K562 (cell line): ENCODE measurements at regions not wholly inside any gene's neighbourhood (a gene's known extent, or its start where the extent isn't known, plus 50 kb on each side); places are given as distances from the start of the nearest gene placed in this dataset.

ENCODE experiments used
- ATAC-seq: fragments of 200-7000 bp; cut with Tn5 transposase; 3 replicates; pipeline ENCODE4 v1.9.1; 2020; ENCODE audit warnings: moderate library complexity
- BruUV-seq: library from RNA; stranded (reverse); fragments of 400-500 nt; replicated peaks from 2 replicates; lab custom pipeline; 2021; lab: Mats Ljungman, UMichigan
- CTCF ChIA-PET: fragments of 300-600 bp; formaldehyde crosslinking; extraction: SDS; loops from one replicate; lab custom pipeline; 2021; ENCODE audit warnings: low intra/inter-chr PET ratio; lab: Yijun Ruan, JAX
- POLR2A ChIA-PET: fragments of 300-600, 350-650 bp; sonication (Branson Sonifier 250); formaldehyde crosslinking; extraction: SDS; loops from one replicate; lab custom pipeline; 2021; ENCODE audit warnings: antibody characterized with exemption, inconsistent platforms; lab: Yijun Ruan, JAX
- DNase-seq, 4 experiments: peaks; one replicate each; pipeline versions ENCODE4 v3.0.0 to v3.0.0-alpha.2; 2011 to 2018; ENCODE audit warnings: low spot score in 3 of 4, mixed read lengths in 3 of 4; ENCODE audit errors: extremely low read depth in 1 of 4
- FAIRE-seq: peaks from 2 replicates; lab custom pipeline; 2011; peaks lifted over from hg19 to GRCh38; lab: Jason Lieb, UNC
- H2AFZ ChIP-seq: 2 replicates; pipeline ENCODE4 v1.6.0; 2011; ENCODE audit warnings: low read depth, low read length, control low read depth, inconsistent platforms
- H3K27ac ChIP-seq: fragments of 200-600 bp; 3 replicates; pipeline ENCODE4 v1.8.0; 2011; ENCODE audit warnings: low read depth, mild to moderate bottlenecking, control low read depth, inconsistent platforms, low read length, moderate library complexity, mixed read lengths; ENCODE audit errors: extremely low read depth
- H3K27me3 ChIP-seq, 2 experiments: fragments of 300-600 bp in 1 of 2; 2 replicates in 1 of 2; 3 replicates in 1 of 2; pipeline versions ENCODE4 v1.6.0 to v1.8.0; 2011; ENCODE audit warnings: inconsistent platforms in 2 of 2, low read length in 2 of 2, mild to moderate bottlenecking in 1 of 2, mixed read lengths in 1 of 2, moderate library complexity in 1 of 2; ENCODE audit not compliant: control insufficient read depth in 2 of 2, insufficient read depth in 2 of 2
- H3K36me3 ChIP-seq: fragments of 300-600 bp; 3 replicates; pipeline ENCODE4 v1.8.0; 2011; ENCODE audit warnings: mild to moderate bottlenecking, low read length, inconsistent platforms; ENCODE audit not compliant: control insufficient read depth, insufficient read depth
- H3K4me1 ChIP-seq, 2 experiments: fragments of 200-600 bp in 1 of 2; replicated peaks in 1 of 2; 2 replicates in 1 of 2; 3 replicates in 1 of 2; pipeline versions ENCODE4 v1.5.1 to v1.8.0; 2011; ENCODE audit warnings: inconsistent platforms in 2 of 2, low read length in 2 of 2, mild to moderate bottlenecking in 1 of 2, mixed read lengths in 1 of 2, moderate library complexity in 1 of 2; ENCODE audit not compliant: control insufficient read depth in 2 of 2, insufficient read depth in 2 of 2
- H3K4me2 ChIP-seq: 2 replicates; pipeline ENCODE4 v1.6.1; 2011; ENCODE audit warnings: low read length, control low read depth, inconsistent platforms, mixed read lengths; ENCODE audit not compliant: insufficient read depth
- H3K4me3 ChIP-seq: fragments of 200-600 bp; sonication (generic), shearing (Covaris generic); 2 replicates; pipeline ENCODE4 v1.5.1; 2016; ENCODE audit warnings: control low read depth, inconsistent platforms
- H3K79me2 ChIP-seq: fragments of 200-600 bp; 3 replicates; pipeline ENCODE4 v1.8.0; 2011; ENCODE audit warnings: low read length, inconsistent platforms; ENCODE audit not compliant: control insufficient read depth, insufficient read depth
- H3K9ac ChIP-seq, 2 experiments: 2 replicates each; pipeline versions ENCODE4 v1.6.0 to v1.6.1; 2011; ENCODE audit warnings: low read depth in 2 of 2, low read length in 2 of 2, control low read depth in 1 of 2, inconsistent platforms in 1 of 2, mild to moderate bottlenecking in 1 of 2, mixed read lengths in 1 of 2; ENCODE audit not compliant: insufficient read depth in 1 of 2
- H3K9me1 ChIP-seq: one replicate; pipeline ENCODE4 v1.6.0; 2011; ENCODE audit warnings: inconsistent platforms, mild to moderate bottlenecking, low read length, moderate library complexity; ENCODE audit not compliant: control insufficient read depth, insufficient read depth
- H3K9me3 ChIP-seq: replicated peaks from 2 replicates; pipeline ENCODE4 v1.5.1; 2011; ENCODE audit warnings: low read depth, low read length, inconsistent platforms; ENCODE audit not compliant: control insufficient read depth, insufficient read depth
- H4K20me1 ChIP-seq: replicated peaks from 2 replicates; pipeline ENCODE4 v1.6.1; 2011; ENCODE audit warnings: low read length, inconsistent platforms, mixed read lengths; ENCODE audit not compliant: control insufficient read depth, insufficient read depth
- BRCA1 ChIP-seq, 2 experiments: fragments of 450-650 bp in 1 of 2; sonication (generic) in 1 of 2; formaldehyde crosslinking in 1 of 2; IDR thresholded peaks; 2 replicates each; pipeline versions ENCODE4 v1.5.0 to v1.6.1; 2017 to 2020; ENCODE audit warnings: mild to moderate bottlenecking in 1 of 2, missing genetic modification reagents in 1 of 2
- CBFA2T3 ChIP-seq: fragments of 450-650 bp; IDR thresholded peaks from 2 replicates; pipeline ENCODE4 v1.6.1; 2017
- CBX2 ChIP-seq: fragments of 200-600 bp; sonication (generic); IDR thresholded peaks from one replicate; pipeline ENCODE4 v1.6.1; 2012; ENCODE audit warnings: mild to moderate bottlenecking, low read length, inconsistent platforms; ENCODE audit not compliant: insufficient read depth, poor library complexity, severe bottlenecking
- ELF1 ChIP-seq: fragments of 200-800 bp; sonication (Bioruptor generic); IDR thresholded peaks from 2 replicates; pipeline ENCODE4 v1.6.1; 2016; ENCODE audit warnings: missing genetic modification characterization, missing compliant biosample characterization
- ELF4 ChIP-seq: fragments of 450-650 bp; formaldehyde crosslinking; IDR thresholded peaks from 2 replicates; pipeline ENCODE4 v1.4.0; 2022; ENCODE audit warnings: missing genetic modification characterization
- MED1 ChIP-seq: sonication (generic); formaldehyde crosslinking; IDR thresholded peaks from 2 replicates; pipeline ENCODE4 v1.8.1; 2023; ENCODE audit warnings: missing genetic modification reagents, borderline replicate concordance
- SETDB1 ChIP-seq: IDR thresholded peaks from one replicate; pipeline ENCODE4 v1.6.1; 2012; ENCODE audit warnings: low read length, control low read depth, inconsistent platforms
- SRSF3 ChIP-seq: fragments of 200-400 bp; formaldehyde crosslinking; IDR thresholded peaks from 2 replicates; pipeline ENCODE4 v1.6.1; 2016; ENCODE audit warnings: mild to moderate bottlenecking, low read length, moderate library complexity; ENCODE audit not compliant: insufficient read depth
- TAF1 ChIP-seq: IDR thresholded peaks from 2 replicates; pipeline ENCODE4 v1.6.1; 2011; ENCODE audit warnings: mild to moderate bottlenecking, low read length, moderate library complexity; ENCODE audit not compliant: insufficient read depth, control insufficient read depth, severe bottlenecking; ENCODE audit errors: extremely low read depth
- TRIM28 ChIP-seq: fragments of 450-650 bp; IDR thresholded peaks from 2 replicates; pipeline ENCODE4 v1.6.1; 2017
- ZFX ChIP-seq: sonication (generic); formaldehyde crosslinking; IDR thresholded peaks from 2 replicates; pipeline ENCODE4 v1.8.0; 2022; ENCODE audit warnings: mild to moderate bottlenecking, missing genetic modification reagents, moderate library complexity
- ZNF175 ChIP-seq: fragments of 200-800 bp; sonication (Bioruptor generic); IDR thresholded peaks from 2 replicates; pipeline ENCODE4 v1.6.1; 2016; ENCODE audit warnings: low read depth, mild to moderate bottlenecking, missing genetic modification characterization, missing compliant biosample characterization
- ZNF23 ChIP-seq: fragments of 250-450 bp; sonication (Bioruptor Pico); IDR thresholded peaks from 2 replicates; pipeline ENCODE4 v1.4.0; 2020; ENCODE audit warnings: mild to moderate bottlenecking
- ZNF253 ChIP-seq: fragments of 250-450 bp; sonication (Bioruptor Pico); conservative IDR thresholded peaks from 2 replicates; pipeline ENCODE4 v1.6.1; 2021; ENCODE audit warnings: mild to moderate bottlenecking
- ZNF778 ChIP-seq: fragments of 450-650 bp; formaldehyde crosslinking; IDR thresholded peaks from 2 replicates; pipeline ENCODE4 v1.4.0; 2020; ENCODE audit warnings: mild to moderate bottlenecking, moderate library complexity
- WGBS: fragments of 100-300 bp; shearing (Covaris generic); methylation state at CpG from one replicate; pipeline ENCODE4 v1.1.6; 2016; ENCODE audit warnings: low coverage, mixed read lengths; ENCODE audit not compliant: insufficient coverage; ENCODE audit errors: missing lambda C conversion rate; 5-methylcytosine and 5-hydroxymethylcytosine counted together
- in situ Hi-C: fragments of 300-500 bp; cut with MboI; formaldehyde crosslinking; loops from 4 replicates; pipeline ENCODE4 v1.15.0; 2018; ENCODE audit warnings: inconsistent platforms, mixed read lengths
- intact Hi-C: fragments of 100-400 bp; cut with micrococcal nuclease; formaldehyde crosslinking; loops from 2 replicates; pipeline ENCODE4 v1.14.2; 2022
- TF ChIP-seq, protein P1 (sequence below): fragments of 250-450 bp; sonication (Bioruptor Pico); IDR thresholded peaks from 2 replicates; pipeline ENCODE4 v1.5.0; 2021
- TF ChIP-seq, protein P2 (sequence below): fragments of 250-450 bp; sonication (Bioruptor Pico); IDR thresholded peaks from 2 replicates; pipeline ENCODE4 v1.8.0; 2021; ENCODE audit warnings: borderline replicate concordance, mild to moderate bottlenecking, moderate library complexity; ENCODE audit not compliant: poor library complexity, severe bottlenecking

DNA sequence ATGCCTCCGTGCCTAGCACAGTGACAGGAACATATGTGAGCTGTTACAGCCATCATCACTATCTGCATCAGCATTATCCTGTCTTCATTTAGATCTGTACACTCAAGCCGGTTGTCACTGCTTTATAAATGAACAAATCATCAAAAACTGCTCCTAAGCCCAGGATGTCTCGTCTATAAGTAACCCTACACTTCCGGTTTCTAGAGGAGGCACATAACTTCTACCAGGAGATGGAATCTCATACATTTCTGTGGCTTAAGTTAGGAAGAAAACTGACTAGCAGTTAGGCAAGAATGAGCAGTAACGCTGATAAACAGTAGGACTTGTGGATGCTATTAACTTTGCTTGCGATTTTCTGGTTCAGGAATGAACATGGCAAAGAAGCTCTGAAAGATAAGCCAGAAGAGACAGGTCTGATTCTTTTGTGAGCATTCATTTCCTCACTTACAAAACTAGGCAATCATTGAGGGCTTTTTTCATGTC is 1199.2 kb downstream of the SORCS3 start:
- no TSS peak for BruUV-seq
- no peaks in the 10 kb centered on the region for H3K79me2 ChIP-seq
- no peaks in the 10 kb centered on the region for H3K36me3 ChIP-seq
- no peak overlapping the region for H3K4me2 ChIP-seq
- WGBS = 0% methylated on average over 6 of the region's 6 CpGs
- no peak for ATAC-seq
- CTCF ChIA-PET = no interaction called here
- no peaks in the 10 kb centered on the region for H4K20me1 ChIP-seq
- intact Hi-C loops = no loop called here
- no peak overlapping the region for H3K9ac ChIP-seq
- H3K9me3 ChIP-seq = no peaks in the 10 kb centered on the region
- no peak overlapping the region for H3K27ac ChIP-seq
- no peaks in the 10 kb centered on the region for H3K4me1 ChIP-seq
- in situ Hi-C loops = no loop called here
- TF ChIP-seq ZNF253 = no peak
- TF ChIP-seq ELF1 = no peak
- no peak for TF ChIP-seq ZNF778
- TF ChIP-seq ELF4 = no peak
- TF ChIP-seq, protein P1, sequence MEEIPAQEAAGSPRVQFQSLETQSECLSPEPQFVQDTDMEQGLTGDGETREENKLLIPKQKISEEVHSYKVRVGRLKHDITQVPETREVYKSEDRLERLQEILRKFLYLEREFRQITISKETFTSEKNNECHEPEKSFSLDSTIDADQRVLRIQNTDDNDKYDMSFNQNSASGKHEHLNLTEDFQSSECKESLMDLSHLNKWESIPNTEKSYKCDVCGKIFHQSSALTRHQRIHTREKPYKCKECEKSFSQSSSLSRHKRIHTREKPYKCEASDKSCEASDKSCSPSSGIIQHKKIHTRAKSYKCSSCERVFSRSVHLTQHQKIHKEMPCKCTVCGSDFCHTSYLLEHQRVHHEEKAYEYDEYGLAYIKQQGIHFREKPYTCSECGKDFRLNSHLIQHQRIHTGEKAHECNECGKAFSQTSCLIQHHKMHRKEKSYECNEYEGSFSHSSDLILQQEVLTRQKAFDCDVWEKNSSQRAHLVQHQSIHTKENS (CRISPR knock-in tag) = no peak
- no peak for TF ChIP-seq ZFX
- no peak for DNase-seq
- no peak for FAIRE-seq
- POLR2A ChIA-PET = no interaction called here
- H3K9me1 ChIP-seq = no peaks in the 10 kb centered on the region
- H3K4me3 ChIP-seq = no peak overlapping the region
- H3K27me3 ChIP-seq = no peaks in the 10 kb centered on the region
- no peak overlapping the region for H2AFZ ChIP-seq

DNA sequence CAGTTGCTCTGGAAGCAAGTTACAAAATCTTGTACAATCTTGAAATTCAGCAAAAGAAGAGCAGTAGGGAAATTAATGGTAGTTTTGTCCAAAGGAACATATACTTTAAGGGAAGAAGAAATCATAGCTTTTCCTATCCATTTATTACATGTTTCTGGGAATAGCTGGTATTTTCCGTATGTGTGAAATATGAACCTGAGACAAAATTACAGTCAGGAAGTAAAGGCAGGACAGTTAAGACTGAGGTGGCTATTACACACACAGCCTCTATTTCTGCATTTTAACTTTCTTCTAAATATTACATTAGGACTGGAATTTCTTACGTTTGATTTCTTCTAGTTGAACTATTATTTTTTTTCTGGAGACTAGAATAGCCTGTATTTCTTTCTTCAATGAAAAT is 1197.3 kb downstream of the SORCS3 start:
- Histone ChIP-seq H3K27me3 (no peaks in the 10 kb centered on the region), H3K9ac (no peak overlapping the region), H3K9me1 (no peaks in the 10 kb centered on the region), H3K4me2 (no peak overlapping the region), H3K27ac (no peak overlapping the region), H2AFZ (no peak overlapping the region), H3K4me1 (no peaks in the 10 kb centered on the region), H3K9me3 (no peaks in the 10 kb centered on the region), H3K79me2 (no peaks in the 10 kb centered on the region), H4K20me1 (no peaks in the 10 kb centered on the region), H3K36me3 (no peaks in the 10 kb centered on the region), H3K4me3 (no peak overlapping the region)
- no peak for ATAC-seq
- in situ Hi-C loops = no loop called here
- ChIA-PET CTCF (no interaction called here), POLR2A (no interaction called here)
- intact Hi-C loops = no loop called here
- no peak for FAIRE-seq
- 0% methylated on average over 2 of the region's 2 CpGs for WGBS
- TF ChIP-seq, protein P2, sequence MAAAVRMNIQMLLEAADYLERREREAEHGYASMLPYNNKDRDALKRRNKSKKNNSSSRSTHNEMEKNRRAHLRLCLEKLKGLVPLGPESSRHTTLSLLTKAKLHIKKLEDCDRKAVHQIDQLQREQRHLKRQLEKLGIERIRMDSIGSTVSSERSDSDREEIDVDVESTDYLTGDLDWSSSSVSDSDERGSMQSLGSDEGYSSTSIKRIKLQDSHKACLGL (CRISPR knock-in tag) = no peak
- TF ChIP-seq TRIM28 = no peak
- TF ChIP-seq SRSF3 = no peak
- TF ChIP-seq CBX2 = no peak
- TF ChIP-seq MED1 (CRISPR knock-in tag) = no peak
- no peak for TF ChIP-seq BRCA1 (IDR thresholded peaks at IDR 0.05)
- no peak for TF ChIP-seq BRCA1 (CRISPR knock-in tag; IDR thresholded peaks at IDR 0.05)
- TF ChIP-seq ZNF175 (CRISPR knock-in tag) = no peak
- TF ChIP-seq CBFA2T3 = no peak
- no peak for TF ChIP-seq TAF1
- no peak for TF ChIP-seq SETDB1
- TF ChIP-seq ZNF23 (CRISPR knock-in tag) = no peak
- no peak for DNase-seq
- BruUV-seq = no TSS peak
